ENCODE measurements at regions not wholly inside any gene's neighbourhood (a gene's known extent, or its start where the extent isn't known, plus 50 kb on each side); places are given as distances from the start of the nearest gene placed in this dataset.
A peak's percentile ranks its signal among the peaks of the same experiment; 100 is the strongest.
"Not testable (repeated sequence)": the region's sequence is repeated elsewhere in the genome, so short reads cannot be mapped to it uniquely, and the experiment has no call there.

DNA sequence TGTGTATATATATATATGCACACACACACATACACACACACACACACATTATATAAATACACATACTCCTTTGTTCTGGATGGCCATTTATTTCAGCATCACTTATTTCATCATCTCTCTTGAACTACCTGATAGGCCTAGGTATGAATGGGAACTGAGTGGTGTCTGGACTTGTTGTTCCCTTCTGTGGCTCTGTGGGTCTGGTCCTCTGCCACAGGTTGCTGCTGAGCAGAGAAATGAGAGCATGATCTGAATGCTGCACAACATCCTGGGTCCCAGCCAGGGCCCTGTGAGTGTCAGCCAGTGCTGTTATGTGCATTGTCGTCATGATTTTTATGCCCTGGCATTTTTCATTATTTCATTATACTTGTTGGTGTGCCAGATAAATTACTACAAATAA, 116.3 kb downstream of the CDRT15L2 start:
- not testable (repeated sequence) for H3K36me3 Mint-ChIP-seq; DNase-seq (ENCODE audit: low spot score in 2 of 2, unreplicated experiment in 2 of 2); H3K4me3 Mint-ChIP-seq; H3K27me3 Mint-ChIP-seq (ENCODE audit: low read depth); H3K9me3 Mint-ChIP-seq
- H3K27ac Mint-ChIP-seq = peak overlapping the region; percentile 79
- peaks cover 21% of the 10 kb centered on the region for H3K4me1 Mint-ChIP-seq

DNA sequence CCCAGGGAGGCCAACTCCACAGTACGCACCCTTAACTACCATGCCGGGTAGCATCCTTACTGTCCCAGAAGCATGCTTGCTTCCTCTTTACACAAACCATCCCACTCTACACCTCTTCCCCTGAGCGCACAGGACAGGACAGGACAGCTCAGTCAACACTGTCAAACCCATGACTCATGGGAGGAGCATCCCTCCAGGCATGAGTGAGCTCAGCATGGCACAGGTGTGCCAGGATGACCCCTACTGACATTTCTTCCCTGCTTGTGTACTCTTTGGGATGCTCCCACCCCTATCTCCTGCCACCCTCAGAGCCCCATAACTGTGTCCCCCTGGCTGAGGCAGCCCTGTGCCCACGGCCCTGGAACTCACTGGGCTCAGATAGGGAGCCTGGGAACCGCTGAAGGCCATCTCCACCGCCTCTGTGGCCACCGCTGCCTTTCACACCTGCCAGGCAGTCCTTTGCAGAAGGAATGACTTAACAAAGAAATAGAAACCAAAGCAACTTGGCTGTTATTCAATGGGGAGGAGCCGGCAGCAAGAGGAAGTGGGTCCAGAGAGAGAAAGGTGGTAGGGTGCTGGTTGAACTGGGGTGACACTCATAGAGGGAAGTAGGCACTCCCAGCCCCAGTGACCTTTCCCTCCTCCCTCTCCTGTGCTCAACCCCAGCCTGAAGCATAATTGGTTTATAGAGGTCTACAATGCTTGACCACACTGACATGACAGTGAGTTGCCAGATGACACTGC, 119.1 kb downstream of the CDRT15L2 start:
- H3K4me1 Mint-ChIP-seq = peaks cover 13% of the 10 kb centered on the region
- H3K4me3 Mint-ChIP-seq; H3K36me3 Mint-ChIP-seq; H3K27ac Mint-ChIP-seq; H3K9me3 Mint-ChIP-seq; DNase-seq (ENCODE audit: low spot score in 2 of 2, unreplicated experiment in 2 of 2); H3K27me3 Mint-ChIP-seq (ENCODE audit: low read depth): not testable (repeated sequence)

DNA sequence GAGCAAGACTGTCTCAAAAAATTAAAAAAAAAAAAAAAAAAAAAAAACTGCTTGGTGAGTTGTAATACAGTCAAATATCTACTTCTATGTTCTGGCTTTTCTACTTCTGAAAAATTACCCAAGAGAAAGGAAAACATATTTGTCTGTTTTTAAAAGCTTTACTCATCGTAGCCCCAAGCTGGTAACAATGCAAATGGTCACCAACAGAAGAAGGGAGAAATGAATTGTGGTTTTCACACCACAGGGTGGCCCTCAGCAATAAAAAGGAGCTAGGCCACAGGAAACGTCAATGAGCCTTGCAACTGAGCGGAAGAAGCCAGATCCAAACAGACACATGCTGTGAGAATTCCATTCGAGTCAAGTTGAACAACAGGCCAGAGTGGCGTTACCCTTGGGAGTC, 121.0 kb downstream of the CDRT15L2 start:
- peaks cover 16% of the 10 kb centered on the region for H3K4me1 Mint-ChIP-seq
- DNase-seq (ENCODE audit: low spot score in 2 of 2, unreplicated experiment in 2 of 2); H3K36me3 Mint-ChIP-seq; H3K27me3 Mint-ChIP-seq (ENCODE audit: low read depth); H3K4me3 Mint-ChIP-seq; H3K27ac Mint-ChIP-seq; H3K9me3 Mint-ChIP-seq: not testable (repeated sequence)

DNA sequence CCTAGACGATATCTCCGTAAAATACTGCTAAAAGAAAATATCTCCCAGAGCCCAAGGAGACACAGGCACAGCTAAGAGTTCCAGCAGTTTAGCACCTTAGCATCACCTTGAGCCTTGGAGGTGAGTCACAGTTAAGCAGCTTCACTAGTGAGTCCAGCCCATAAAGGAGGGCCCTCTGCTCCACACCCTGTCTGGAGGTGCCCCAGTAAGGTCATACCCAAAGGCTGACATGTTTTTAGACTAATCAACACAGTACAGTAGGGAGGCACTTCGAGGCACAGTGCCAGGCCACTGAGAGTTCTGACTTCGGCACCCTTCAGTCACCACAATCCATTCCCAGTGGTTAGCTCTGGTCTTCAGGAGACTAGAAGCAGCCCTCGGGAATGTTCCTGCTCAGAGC, 121.8 kb downstream of the CDRT15L2 start:
- not testable (repeated sequence) for H3K36me3 Mint-ChIP-seq; H3K9me3 Mint-ChIP-seq; H3K27me3 Mint-ChIP-seq (ENCODE audit: low read depth); DNase-seq (ENCODE audit: low spot score in 2 of 2, unreplicated experiment in 2 of 2); H3K27ac Mint-ChIP-seq; H3K4me3 Mint-ChIP-seq
- peaks cover 13% of the 10 kb centered on the region for H3K4me1 Mint-ChIP-seq

DNA sequence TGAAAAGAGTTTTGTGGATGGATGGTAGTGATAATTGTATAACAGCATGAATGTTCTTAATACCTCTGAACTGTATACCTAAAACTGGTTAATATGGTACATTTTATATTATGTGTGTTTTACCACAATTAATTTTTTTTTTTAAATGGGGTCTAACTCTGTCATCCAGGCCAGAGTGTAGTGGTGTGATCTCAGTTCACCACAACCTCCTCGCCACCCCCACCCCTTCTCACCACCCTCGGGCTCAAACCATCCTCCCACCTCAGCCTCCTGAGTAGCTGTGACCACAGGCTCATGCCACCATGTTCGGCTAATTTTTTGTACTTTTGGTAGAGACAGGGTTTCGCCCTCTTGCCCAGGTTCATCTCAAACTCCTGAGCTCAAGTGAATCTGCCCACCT, 123.2 kb downstream of the CDRT15L2 start:
- no peak overlapping the region for H3K27ac Mint-ChIP-seq
- no peaks in the 10 kb centered on the region for H3K27me3 Mint-ChIP-seq (ENCODE audit: low read depth)
- DNase-seq (ENCODE audit: low spot score in 2 of 2, unreplicated experiment in 2 of 2) = no peak
- peaks cover 19% of the 10 kb centered on the region for H3K4me1 Mint-ChIP-seq
- peaks cover 3% of the 10 kb centered on the region for H3K36me3 Mint-ChIP-seq
- H3K9me3 Mint-ChIP-seq = peaks cover 4% of the 10 kb centered on the region
- no peak overlapping the region for H3K4me3 Mint-ChIP-seq
- TF ChIP-seq, protein P1, sequence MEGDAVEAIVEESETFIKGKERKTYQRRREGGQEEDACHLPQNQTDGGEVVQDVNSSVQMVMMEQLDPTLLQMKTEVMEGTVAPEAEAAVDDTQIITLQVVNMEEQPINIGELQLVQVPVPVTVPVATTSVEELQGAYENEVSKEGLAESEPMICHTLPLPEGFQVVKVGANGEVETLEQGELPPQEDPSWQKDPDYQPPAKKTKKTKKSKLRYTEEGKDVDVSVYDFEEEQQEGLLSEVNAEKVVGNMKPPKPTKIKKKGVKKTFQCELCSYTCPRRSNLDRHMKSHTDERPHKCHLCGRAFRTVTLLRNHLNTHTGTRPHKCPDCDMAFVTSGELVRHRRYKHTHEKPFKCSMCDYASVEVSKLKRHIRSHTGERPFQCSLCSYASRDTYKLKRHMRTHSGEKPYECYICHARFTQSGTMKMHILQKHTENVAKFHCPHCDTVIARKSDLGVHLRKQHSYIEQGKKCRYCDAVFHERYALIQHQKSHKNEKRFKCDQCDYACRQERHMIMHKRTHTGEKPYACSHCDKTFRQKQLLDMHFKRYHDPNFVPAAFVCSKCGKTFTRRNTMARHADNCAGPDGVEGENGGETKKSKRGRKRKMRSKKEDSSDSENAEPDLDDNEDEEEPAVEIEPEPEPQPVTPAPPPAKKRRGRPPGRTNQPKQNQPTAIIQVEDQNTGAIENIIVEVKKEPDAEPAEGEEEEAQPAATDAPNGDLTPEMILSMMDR (IDR thresholded peaks at IDR 0.05; ENCODE audit: unreplicated experiment) = no peak

DNA sequence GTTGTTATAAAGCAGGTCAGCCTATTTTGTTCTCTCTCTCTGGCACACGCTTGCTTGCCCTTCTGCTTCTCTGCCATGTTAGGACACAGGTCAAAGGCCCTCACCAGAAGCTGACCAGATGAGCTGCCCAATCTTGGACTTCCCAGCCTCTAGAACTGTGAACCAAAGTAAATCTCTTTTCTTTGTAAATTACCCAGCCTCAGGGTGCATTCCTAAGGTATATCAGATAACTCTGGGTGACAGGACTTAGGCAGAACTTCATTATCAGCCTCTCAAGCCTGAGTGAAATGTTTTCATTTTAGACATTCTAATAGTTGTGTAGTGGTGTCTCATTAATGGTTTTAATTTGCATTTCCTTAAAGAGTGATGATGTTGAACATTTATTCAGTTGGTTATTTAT, 124.3 kb downstream of the CDRT15L2 start:
- TF ChIP-seq, protein P1 (IDR thresholded peaks at IDR 0.05; ENCODE audit: unreplicated experiment) = no peak
- H3K27me3 Mint-ChIP-seq (ENCODE audit: low read depth) = no peaks in the 10 kb centered on the region
- H3K36me3 Mint-ChIP-seq = peaks cover 3% of the 10 kb centered on the region
- no peak overlapping the region for H3K4me3 Mint-ChIP-seq
- H3K4me1 Mint-ChIP-seq = peaks cover 16% of the 10 kb centered on the region
- H3K27ac Mint-ChIP-seq = no peak overlapping the region
- DNase-seq (ENCODE audit: low spot score in 2 of 2, unreplicated experiment in 2 of 2) = no peak
- H3K9me3 Mint-ChIP-seq = peaks cover 4% of the 10 kb centered on the region

DNA sequence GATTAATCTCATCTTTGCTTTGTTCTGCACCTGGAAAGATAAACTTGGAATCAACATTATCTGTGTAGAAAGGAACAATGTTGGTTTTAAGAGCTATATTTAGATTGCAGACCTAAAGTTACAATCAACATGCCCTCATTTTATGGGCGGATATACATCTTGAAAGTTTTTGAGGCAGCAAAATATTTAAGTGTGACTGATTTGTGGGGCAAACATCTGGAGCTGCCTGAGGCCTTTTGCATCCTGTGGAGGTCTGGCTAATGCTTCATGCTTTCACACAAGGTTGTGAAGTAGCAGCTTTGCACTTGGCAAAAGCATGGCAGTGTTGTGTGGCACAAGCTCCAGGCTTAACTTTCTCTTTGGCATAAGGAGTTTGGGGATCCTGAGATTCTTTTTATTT, 125.7 kb downstream of the CDRT15L2 start:
- H3K36me3 Mint-ChIP-seq; DNase-seq (ENCODE audit: low spot score in 2 of 2, unreplicated experiment in 2 of 2); H3K4me3 Mint-ChIP-seq; H3K27me3 Mint-ChIP-seq (ENCODE audit: low read depth); H3K9me3 Mint-ChIP-seq: not testable (repeated sequence)
- Mint-ChIP-seq H3K4me1 (peaks cover 18% of the 10 kb centered on the region), H3K27ac (peak overlapping the region; percentile 11)

DNA sequence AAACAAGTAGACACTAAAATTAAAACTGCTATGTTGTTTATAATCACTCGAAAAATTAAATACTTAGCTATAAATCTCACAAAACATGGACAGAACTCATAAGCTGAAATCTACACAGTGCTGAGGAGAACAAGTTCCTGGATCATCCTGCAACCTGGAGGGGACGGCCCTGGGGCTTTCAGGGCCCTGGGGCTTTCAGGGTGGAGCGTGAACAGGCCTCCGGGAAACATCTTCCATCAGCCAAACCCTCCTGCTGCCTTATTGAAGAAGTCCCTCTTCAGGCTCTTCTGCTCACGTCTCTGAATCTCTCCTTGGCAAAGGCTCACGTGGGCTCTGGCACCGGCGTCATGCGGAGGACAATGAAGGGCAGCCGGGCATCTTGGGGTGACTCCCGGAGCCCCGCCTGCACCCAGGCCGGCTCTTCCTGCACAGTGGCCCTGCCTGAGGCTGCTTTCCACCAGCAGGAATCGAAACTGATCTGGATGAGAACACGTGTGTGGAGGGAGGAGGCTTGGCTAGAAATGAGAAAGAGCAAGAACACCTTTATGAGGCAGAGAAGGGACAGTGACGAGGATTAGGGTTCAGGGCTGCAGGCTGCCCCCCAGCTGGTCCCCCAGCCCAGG, 127.3 kb downstream of the CDRT15L2 start:
- Mint-ChIP-seq H3K4me3 (no peak overlapping the region), H3K27ac (peak overlapping the region; percentile 12), H3K9me3 (peaks cover 4% of the 10 kb centered on the region), H3K36me3 (peaks cover 3% of the 10 kb centered on the region), H3K27me3 (ENCODE audit: low read depth) (no peaks in the 10 kb centered on the region), H3K4me1 (peaks cover 18% of the 10 kb centered on the region)
- TF ChIP-seq, protein P1 (IDR thresholded peaks at IDR 0.05; ENCODE audit: unreplicated experiment) = no peak
- DNase-seq (ENCODE audit: low spot score in 2 of 2, unreplicated experiment in 2 of 2) = no peak

DNA sequence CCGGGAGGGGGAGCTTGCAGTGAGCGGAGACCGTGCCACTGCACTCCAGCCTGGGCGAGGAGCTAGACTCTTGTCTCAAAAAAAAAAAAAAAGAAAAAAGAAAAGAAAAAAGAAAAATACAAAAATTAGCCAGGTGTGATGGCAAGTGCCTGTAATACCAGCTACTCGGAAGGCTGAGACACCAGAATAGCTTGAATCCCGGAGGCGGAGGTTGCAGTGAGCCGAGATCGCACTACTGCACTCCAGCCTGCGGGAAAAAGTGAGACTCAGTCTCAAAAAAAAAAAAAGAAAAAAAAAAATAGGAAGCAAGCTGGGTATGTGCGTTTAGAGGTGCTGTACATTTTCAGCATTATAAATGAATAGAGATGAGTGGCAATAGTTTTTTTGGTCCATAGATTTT, 129.3 kb downstream of the CDRT15L2 start:
- H3K4me3 Mint-ChIP-seq; H3K27me3 Mint-ChIP-seq (ENCODE audit: low read depth); DNase-seq (ENCODE audit: low spot score in 2 of 2, unreplicated experiment in 2 of 2); H3K9me3 Mint-ChIP-seq; H3K36me3 Mint-ChIP-seq; H3K27ac Mint-ChIP-seq: not testable (repeated sequence)
- peaks cover 18% of the 10 kb centered on the region for H3K4me1 Mint-ChIP-seq

DNA sequence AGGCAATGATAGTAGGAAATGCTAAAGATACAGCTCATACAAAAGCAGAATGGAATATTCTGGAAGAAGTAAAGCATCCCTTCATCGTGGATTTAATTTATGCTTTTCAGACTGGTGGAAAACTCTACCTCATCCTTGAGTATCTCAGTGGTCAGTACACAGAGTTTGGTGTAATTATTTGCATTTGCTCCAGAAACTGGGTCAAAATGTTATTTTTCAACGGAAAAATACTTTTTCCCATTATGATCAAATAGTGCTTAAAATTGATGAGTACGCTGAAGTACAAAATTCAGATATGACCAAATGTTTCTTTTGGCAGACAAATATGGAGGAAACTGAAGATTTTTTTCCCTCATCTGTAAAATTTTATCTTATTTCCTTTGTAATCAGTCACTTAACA, 137.0 kb downstream of the CDRT15L2 start:
- H3K27me3 Mint-ChIP-seq (ENCODE audit: low read depth); H3K9me3 Mint-ChIP-seq; H3K4me3 Mint-ChIP-seq; H3K27ac Mint-ChIP-seq; DNase-seq (ENCODE audit: low spot score in 2 of 2, unreplicated experiment in 2 of 2); H3K36me3 Mint-ChIP-seq: not testable (repeated sequence)
- H3K4me1 Mint-ChIP-seq = peaks cover 14% of the 10 kb centered on the region

All from mesothelial cell of epicardium (in vitro differentiated cells).